ENCODE measurements at regions not wholly inside any gene's neighbourhood (a gene's known extent, or its start where the extent isn't known, plus 50 kb on each side); places are given as distances from the start of the nearest gene placed in this dataset.
A peak's percentile ranks its signal among the peaks of the same experiment; 100 is the strongest.
"Not testable (repeated sequence)": the region's sequence is repeated elsewhere in the genome, so short reads cannot be mapped to it uniquely, and the experiment has no call there.

GRCh38 chr1:238710697-238711096 lies 675.7 kb upstream of the CHRM3 start:
- no peaks in the 10 kb centered on the region for H3K4me1 ChIP-seq
- DNase-seq, result no peak
- no peaks in the 10 kb centered on the region for H3K27me3 ChIP-seq
- peak; percentile 21; the same call in 1 of the 2 replicates for TF ChIP-seq CTCF (IDR thresholded peaks at IDR 0.05; ENCODE audit: low read depth, low read length)
- H3K4me3 ChIP-seq (ENCODE audit: low read depth, low read length), result no peak overlapping the region
- no peaks in the 10 kb centered on the region for H3K9me3 ChIP-seq
- H3K36me3 ChIP-seq, result no peaks in the 10 kb centered on the region

- no peak for DNase-seq
- Histone ChIP-seq H3K9me3 (no peaks in the 10 kb centered on the region), H3K27me3 (no peaks in the 10 kb centered on the region), H3K4me1 (no peaks in the 10 kb centered on the region), H3K36me3 (no peaks in the 10 kb centered on the region), H3K4me3 (ENCODE audit: low read depth, low read length) (no peak overlapping the region)
- no peak for TF ChIP-seq CTCF (IDR thresholded peaks at IDR 0.05; ENCODE audit: low read depth, low read length)
These were observed 685.3 kb upstream of the CHRM3 start for GRCh38 chr1:238701024-238701423.

GRCh38 chr1:238690415-238690814 lies 696.0 kb upstream of the CHRM3 start:
- TF ChIP-seq CTCF (IDR thresholded peaks at IDR 0.05; ENCODE audit: low read depth, low read length), result peak; percentile 49
- DNase-seq, result no peak
- no peaks in the 10 kb centered on the region for H3K27me3 ChIP-seq
- no peak overlapping the region for H3K4me3 ChIP-seq (ENCODE audit: low read depth, low read length)
- H3K4me1 ChIP-seq, result 0 out of 2 replicates have a peak, but pooled peaks cover 2% of the 10 kb centered on the region
- no peaks in the 10 kb centered on the region for H3K36me3 ChIP-seq
- H3K9me3 ChIP-seq, result no peaks in the 10 kb centered on the region

GRCh38 chr1:238684576-238684975 lies 701.8 kb upstream of the CHRM3 start:
- not testable (repeated sequence) for DNase-seq; H3K4me1 ChIP-seq; H3K36me3 ChIP-seq; H3K27me3 ChIP-seq; H3K4me3 ChIP-seq (ENCODE audit: low read depth, low read length); H3K9me3 ChIP-seq

- H3K4me1 ChIP-seq, result no peaks in the 10 kb centered on the region
- H3K9me3 ChIP-seq, result no peaks in the 10 kb centered on the region
- no peaks in the 10 kb centered on the region for H3K36me3 ChIP-seq
- TF ChIP-seq CTCF (IDR thresholded peaks at IDR 0.05; ENCODE audit: low read depth, low read length), result no peak
- H3K27me3 ChIP-seq, result no peaks in the 10 kb centered on the region
- no peak overlapping the region for H3K4me3 ChIP-seq (ENCODE audit: low read depth, low read length)
- DNase-seq, result no peak
These were observed 704.9 kb upstream of the CHRM3 start for GRCh38 chr1:238681451-238681850.

GRCh38 chr1:238681021-238681420 lies 705.3 kb upstream of the CHRM3 start:
- DNase-seq, result no peak
- Histone ChIP-seq H3K27me3 (no peaks in the 10 kb centered on the region), H3K4me1 (no peaks in the 10 kb centered on the region), H3K9me3 (no peaks in the 10 kb centered on the region), H3K36me3 (no peaks in the 10 kb centered on the region), H3K4me3 (ENCODE audit: low read depth, low read length) (no peak overlapping the region)
- TF ChIP-seq CTCF (IDR thresholded peaks at IDR 0.05; ENCODE audit: low read depth, low read length), result no peak

- Histone ChIP-seq H3K9me3 (no peaks in the 10 kb centered on the region), H3K36me3 (no peaks in the 10 kb centered on the region), H3K4me1 (no peaks in the 10 kb centered on the region), H3K27me3 (no peaks in the 10 kb centered on the region), H3K4me3 (ENCODE audit: low read depth, low read length) (no peak overlapping the region)
- TF ChIP-seq CTCF (IDR thresholded peaks at IDR 0.05; ENCODE audit: low read depth, low read length), result no peak
- no peak for DNase-seq
These were observed 708.8 kb upstream of the CHRM3 start for GRCh38 chr1:238677567-238677966.

Measured in BE2C (cell line).